Retinal pigment epithelial cell (primary cell): ENCODE measurements at regions not wholly inside any gene's neighbourhood (a gene's known extent, or its start where the extent isn't known, plus 50 kb on each side); places are given as distances from the start of the nearest gene placed in this dataset.

Source experiments
- DNase-seq: peaks from one replicate; pipeline ENCODE4 v3.0.0-alpha.2; 2010; ENCODE audit warnings: low read depth
- H3K4me3 ChIP-seq: 2 replicates; pipeline ENCODE4 v1.5.1; 2011; ENCODE audit warnings: mild to moderate bottlenecking, low read length, control low read depth, moderate library complexity
- TF ChIP-seq, protein P1 (sequence below): conservative IDR thresholded peaks from 2 replicates; pipeline ENCODE4 v1.5.1; 2011; ENCODE audit warnings: low read depth, low read length, control low read depth, inconsistent platforms

DNA sequence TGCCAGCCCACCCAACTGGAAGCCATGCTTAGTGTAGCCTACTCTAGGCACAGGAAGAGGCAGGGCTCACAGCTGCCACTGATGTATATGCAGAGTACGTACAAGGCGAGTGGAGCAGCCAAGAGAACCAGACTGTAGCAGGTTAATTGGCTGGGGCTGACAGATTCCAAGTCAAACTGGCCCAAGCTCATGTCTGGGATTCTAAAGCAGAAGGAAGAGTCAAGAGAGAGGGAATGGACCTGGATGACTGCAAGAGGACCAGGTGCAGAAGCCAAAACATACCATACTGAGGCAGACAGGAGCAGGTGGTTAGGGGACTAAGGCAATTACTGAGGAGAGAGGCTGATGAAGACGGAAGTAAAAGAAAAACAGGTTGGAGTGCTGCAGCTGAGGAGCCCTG lies 51.3 kb upstream of the LRRN2 start:
- TF ChIP-seq, protein P1, sequence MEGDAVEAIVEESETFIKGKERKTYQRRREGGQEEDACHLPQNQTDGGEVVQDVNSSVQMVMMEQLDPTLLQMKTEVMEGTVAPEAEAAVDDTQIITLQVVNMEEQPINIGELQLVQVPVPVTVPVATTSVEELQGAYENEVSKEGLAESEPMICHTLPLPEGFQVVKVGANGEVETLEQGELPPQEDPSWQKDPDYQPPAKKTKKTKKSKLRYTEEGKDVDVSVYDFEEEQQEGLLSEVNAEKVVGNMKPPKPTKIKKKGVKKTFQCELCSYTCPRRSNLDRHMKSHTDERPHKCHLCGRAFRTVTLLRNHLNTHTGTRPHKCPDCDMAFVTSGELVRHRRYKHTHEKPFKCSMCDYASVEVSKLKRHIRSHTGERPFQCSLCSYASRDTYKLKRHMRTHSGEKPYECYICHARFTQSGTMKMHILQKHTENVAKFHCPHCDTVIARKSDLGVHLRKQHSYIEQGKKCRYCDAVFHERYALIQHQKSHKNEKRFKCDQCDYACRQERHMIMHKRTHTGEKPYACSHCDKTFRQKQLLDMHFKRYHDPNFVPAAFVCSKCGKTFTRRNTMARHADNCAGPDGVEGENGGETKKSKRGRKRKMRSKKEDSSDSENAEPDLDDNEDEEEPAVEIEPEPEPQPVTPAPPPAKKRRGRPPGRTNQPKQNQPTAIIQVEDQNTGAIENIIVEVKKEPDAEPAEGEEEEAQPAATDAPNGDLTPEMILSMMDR: no peak
- DNase-seq: no peak
- H3K4me3 ChIP-seq: no peak overlapping the region

DNA sequence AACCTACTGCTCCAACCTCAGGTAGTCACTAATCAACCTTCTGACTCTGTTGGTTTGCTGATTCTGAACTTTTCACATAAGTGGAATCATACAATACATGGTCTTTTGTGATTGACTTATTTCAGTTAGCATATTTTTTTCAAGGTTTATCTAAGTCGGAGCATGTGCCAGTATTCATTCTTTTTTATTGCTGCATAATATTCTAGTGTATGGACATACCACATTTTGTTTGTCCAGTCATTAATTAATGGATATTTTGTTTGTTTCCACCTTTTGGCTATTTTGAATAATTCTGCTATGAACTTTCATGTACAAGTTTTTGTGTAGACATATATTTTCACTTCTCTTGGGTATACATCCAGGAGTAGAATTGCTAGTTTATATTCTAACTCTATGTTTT lies 53.0 kb upstream of the LRRN2 start:
- TF ChIP-seq, protein P1: no peak
- H3K4me3 ChIP-seq: no peak overlapping the region
- no peak for DNase-seq

DNA sequence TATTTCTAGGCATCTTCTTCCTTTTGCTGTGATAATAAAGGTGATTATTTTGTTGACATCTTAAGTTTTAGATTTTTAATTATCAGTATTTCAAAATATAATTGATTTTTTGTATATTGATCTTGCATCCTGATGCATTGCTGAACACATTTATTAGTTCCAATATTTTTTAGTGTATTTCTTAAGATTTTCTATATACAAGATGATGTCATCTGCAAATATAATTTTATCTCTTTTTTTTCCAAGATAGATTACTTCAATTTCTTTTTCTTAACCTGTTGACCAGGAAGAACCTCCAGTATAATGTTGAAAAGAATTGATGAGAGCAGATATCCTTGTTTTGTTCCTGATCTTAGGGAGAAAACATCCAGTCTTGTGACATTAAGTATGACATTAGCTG lies 54.8 kb upstream of the LRRN2 start:
- no peak for DNase-seq
- TF ChIP-seq, protein P1: no peak

DNA sequence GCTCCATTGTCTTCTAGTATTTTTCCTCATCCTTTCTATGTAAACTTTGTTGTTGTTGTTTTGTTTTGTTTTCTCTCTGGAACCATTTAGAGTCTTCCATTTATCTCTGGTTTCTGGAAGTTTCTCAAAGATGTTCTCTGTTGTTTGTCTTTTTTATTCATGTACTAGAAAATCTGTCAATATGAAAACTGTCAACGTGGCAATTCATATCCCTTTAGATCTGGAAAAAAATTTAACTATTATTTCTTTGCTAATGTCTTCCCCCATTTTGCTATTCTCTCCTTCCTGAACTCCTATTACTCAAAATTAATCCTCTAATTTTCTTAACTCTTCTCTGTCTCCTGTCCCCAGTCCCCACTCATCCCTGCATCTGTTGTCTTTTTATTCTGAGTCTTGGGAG lies 55.9 kb upstream of the LRRN2 start:
- TF ChIP-seq, protein P1: no peak
- DNase-seq: no peak
- H3K4me3 ChIP-seq: no peak overlapping the region

More for the DNA sequence above, 54.8 kb upstream of the LRRN2 start:
- H3K4me3 ChIP-seq: no peak overlapping the region

DNA sequence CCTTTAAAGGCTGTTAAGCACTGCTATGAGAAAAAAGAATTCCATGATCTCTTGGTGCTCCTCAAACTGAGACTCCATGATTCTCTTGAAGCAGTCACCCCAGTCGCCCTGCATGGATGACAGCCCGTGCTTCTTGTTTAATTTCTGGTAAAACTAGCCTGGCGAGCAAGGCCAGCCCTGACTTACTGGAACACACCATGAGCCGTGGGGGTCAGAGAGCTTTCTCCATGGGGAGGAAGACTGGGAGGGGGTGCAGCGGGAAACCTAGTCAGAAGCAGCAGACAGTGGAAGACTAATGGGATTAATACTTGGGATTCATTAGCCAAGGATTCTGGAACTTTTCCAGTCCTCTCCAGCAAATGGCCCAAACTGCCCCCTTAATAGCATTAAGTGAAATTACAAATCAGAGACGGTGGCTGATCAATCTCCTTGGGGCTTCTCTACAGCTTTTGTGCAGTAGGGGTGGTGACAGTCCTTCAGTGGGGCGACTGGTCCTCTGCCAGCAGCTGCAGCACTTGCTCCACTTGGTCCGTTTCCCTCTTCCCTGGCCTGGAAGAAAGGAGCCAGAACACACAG lies 57.2 kb upstream of the LRRN2 start:
- DNase-seq: no peak
- H3K4me3 ChIP-seq: no peak overlapping the region
- TF ChIP-seq, protein P1: no peak

DNA sequence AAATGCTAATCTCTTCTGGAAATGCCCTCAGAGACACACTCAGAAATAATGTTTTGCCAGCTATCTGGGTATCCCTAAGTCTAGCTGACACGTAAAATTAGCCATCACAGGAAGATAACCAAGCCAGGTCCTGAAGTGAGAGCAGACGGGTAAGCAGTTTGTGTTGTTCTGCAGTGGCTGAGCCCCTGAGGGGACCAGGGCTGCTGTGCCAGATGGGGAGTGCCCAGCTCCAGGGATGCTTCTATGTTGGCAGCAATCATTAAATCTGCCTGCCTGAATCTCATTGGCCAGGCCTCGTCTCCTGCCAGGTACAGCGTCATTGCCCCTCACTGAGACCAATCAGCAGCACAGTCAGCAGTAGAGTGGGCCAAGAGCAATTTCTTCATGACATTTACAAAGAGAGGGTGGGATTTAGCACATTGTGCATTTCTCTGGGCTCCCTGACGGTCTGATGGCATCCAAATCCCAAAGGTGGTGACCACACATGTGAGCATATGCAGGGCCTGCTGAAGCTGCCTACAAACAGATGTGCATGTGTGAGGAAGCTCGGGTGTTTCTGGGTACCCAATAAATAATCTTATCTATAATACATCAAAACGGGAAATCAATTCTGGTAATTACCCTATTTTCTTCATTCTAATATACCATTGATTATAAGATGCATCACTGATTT lies 58.7 kb upstream of the LRRN2 start:
- H3K4me3 ChIP-seq: no peak overlapping the region
- DNase-seq: no peak
- TF ChIP-seq, protein P1: no peak

DNA sequence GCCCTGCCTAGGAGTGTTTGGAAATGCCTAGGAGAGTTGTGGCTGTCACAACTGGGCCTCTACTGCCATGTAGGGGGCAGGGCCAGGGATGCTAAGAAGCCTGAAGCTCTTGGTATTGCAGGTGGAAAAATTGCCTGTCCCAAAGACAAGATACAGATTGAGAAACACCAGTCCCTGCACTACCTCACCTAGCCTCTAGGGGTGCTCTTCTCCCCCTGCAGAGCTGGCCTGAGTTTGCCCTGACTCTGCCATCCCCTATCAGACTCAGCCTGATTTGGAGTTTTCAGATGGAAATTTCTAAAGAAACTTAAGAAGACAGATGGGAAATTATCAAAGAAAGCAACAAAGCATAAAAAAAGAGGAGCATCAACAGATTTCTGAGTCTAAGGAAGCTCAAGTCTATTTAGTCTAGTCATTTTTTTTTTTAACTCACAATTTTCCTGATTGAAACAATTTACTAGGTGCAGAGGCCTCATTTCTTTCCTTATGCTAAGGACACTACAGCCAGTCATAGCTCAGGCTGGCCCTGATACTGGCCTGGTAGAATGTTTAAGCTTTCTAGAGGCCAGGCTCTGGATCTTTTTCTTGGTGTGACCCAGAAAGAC lies 61.4 kb upstream of the LRRN2 start:
- TF ChIP-seq, protein P1: peak; percentile 99
- no peak for DNase-seq
- no peak overlapping the region for H3K4me3 ChIP-seq
